ENCODE measurements at regions not wholly inside any gene's neighbourhood (a gene's known extent, or its start where the extent isn't known, plus 50 kb on each side); places are given as distances from the start of the nearest gene placed in this dataset.
"Not testable (repeated sequence)": the region's sequence is repeated elsewhere in the genome, so short reads cannot be mapped to it uniquely, and the experiment has no call there.

DNA sequence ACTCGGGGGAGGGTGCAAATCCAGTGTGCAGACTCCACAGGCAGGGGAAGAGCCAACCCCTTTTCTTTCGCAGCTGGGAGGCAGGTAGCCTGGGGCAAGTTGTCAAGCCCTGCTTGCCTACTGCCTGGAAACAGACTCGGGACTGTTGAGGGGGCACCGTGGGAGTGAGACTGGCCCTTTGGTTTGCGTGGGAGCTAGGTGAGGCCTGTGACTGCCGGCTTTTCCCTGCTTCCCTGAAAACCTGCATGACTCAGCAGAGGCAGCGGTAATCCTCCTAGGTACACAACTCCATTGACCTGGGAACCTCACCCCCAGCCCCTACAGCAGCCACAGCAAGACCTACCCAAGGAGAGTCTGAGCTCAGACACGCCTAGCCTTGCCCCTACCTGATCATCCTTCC is 509.5 kb downstream of the DTWD2 start:
- DNase-seq (ENCODE audit: low spot score), result no peak

DNA sequence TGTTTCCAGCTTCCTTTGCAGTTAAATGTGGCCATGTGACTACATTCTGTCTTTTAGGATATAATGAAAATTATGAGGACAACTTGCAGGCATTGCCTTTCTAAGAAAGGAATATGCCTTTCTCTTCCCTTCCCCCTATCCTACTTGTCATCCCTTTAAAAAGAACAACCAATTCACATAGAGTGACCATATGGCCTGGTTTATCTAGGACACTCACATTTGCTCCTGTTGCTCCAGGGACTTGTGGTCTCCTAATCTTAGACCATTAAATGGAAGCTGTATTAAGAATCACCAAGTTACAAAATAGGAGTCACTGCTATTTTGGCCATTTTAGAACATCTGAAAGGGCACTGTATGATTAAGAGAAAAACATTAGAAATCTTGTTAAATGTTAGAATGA is 520.3 kb downstream of the DTWD2 start:
- DNase-seq (ENCODE audit: low spot score), result no peak

DNA sequence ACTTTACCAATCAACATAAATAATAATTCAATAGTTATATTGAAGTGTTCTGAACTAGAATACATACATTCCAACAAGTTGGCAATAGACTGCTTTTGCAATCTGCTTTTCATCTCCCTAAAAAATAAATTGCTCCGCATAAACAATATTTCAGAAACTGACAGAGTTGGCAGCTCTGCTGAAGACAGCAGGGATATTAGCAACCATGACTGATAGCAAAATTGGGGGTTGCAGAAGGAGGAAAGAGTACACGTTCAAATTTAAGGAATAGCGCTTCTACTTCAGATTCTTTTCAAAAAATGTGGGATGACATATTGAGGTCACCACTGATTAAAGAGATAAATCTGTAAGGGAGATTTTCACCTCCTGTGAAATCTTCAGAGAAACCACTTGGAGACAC is 521.2 kb downstream of the DTWD2 start:
- no peak for DNase-seq (ENCODE audit: low spot score)

DNA sequence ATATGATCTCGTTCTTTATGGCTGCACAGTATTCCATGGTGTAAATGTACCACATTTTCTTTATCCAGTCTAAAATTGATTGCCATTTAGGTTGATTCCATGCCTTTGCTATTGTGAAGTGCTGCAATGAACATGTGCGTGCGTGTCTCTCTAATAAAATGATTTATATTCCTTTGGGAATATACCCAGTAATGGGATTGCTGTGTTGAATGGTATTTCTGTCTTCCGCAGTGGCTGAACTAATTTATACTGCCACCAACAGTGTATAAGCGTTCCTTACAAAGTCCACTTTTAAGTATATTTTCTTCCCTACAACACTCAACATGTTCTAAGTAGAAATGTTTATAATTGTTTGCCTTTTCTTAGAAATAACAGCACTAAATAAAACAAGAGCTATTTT is 521.9 kb downstream of the DTWD2 start:
- DNase-seq (ENCODE audit: low spot score), result no peak

DNA sequence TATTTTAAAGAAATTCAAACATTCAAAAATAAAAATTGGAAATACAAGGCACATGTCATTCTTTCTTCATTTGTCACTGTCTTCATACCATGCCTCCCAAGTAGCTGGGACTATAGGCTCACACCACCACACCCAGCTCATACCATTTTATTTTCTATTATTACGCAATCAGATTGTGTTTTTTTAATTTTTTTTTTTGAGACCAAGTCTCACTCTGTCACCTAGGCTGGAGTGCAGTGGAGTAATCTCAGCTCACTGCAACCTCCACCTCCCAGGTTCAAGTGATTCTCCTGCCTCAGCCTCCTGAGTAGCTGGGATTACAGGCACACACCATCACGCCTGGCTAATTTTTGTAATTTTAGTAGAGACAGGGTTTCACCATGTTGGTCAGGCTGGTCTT is 526.1 kb downstream of the DTWD2 start:
- not testable (repeated sequence) for DNase-seq (ENCODE audit: low spot score)

DNA sequence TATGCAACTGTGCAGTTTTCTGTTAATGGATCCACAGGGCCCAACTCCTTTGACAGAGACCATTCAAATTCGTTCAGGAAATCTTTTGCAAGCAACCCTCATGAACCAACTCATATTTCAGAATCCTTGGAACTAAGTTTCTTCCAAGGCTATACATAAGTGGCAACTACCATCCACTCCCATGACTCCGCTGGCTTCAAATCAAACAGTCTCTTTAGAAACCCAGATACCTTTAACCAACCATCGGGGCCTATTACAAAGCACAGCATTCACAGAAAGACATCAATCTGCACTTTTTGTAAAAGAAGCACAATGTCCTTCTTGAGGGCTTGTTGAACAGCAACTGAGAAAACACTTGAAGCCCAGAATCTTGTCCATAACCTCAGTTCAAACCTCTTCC is 526.9 kb downstream of the DTWD2 start:
- DNase-seq (ENCODE audit: low spot score), result no peak

DNA sequence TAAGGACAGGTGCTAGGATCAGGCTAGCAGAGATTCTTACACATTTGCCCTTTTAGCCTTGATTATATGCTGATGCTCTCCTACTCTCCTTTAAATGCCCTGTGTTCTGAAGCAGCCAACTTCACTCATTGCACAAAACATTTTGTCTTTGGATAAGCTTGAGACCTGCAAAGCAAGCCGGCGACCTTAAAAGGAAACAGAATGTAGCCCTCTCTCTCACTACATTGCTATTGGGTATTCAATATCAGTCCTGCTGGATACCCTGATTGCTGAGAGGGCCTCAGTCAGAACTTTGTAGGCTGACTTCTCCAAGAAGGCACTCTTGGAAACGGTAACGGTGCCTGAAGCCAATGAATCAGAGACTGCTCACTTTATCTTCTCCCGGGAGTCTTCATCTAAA is 528.9 kb downstream of the DTWD2 start:
- no peak for DNase-seq (ENCODE audit: low spot score)

DNA sequence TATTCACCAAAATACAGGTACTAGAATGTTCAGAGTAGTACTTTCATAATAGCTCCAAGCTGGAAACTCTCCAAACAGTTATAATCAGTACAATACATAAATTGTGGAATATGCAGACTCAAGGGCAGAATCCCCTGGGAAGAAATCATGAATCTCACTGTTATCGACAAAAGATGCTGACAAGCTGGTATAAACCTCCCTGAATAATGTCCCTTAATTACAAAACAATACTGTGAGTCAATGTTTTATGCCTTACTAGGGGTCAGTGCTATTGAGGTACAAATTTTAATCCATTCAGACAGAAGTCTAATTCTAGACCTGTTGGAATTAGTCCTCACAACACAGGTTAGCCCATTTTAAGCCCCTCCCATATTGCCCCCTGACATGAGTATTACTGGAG is 532.3 kb downstream of the DTWD2 start:
- DNase-seq (ENCODE audit: low spot score), result no peak

DNA sequence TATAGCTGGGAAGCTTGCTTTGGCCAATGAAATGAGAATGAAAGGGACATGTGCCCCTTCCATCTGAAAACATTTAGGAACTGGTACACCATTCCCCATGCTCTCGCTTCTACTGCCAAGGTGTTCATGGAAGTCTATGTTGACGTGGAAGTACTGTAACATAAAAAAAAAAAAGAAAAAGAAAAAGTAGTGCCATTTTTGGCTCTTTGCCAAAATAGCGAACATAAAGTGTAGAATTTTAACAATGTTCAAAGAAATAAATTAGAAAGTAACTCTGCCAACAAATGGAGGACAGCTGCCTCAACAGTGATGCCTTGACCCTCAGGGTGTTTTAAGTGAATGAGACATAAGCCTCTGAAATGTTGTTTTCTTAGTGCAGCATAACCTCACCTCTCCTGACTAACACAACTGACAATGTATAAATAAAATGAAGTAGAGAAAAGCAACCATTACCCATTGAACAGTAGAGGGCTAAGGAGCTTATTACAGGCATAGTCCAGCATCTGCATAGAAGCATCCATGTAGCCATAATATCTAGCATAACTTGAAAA is 536.6 kb downstream of the DTWD2 start:
- no peak for DNase-seq (ENCODE audit: low spot score)

DNA sequence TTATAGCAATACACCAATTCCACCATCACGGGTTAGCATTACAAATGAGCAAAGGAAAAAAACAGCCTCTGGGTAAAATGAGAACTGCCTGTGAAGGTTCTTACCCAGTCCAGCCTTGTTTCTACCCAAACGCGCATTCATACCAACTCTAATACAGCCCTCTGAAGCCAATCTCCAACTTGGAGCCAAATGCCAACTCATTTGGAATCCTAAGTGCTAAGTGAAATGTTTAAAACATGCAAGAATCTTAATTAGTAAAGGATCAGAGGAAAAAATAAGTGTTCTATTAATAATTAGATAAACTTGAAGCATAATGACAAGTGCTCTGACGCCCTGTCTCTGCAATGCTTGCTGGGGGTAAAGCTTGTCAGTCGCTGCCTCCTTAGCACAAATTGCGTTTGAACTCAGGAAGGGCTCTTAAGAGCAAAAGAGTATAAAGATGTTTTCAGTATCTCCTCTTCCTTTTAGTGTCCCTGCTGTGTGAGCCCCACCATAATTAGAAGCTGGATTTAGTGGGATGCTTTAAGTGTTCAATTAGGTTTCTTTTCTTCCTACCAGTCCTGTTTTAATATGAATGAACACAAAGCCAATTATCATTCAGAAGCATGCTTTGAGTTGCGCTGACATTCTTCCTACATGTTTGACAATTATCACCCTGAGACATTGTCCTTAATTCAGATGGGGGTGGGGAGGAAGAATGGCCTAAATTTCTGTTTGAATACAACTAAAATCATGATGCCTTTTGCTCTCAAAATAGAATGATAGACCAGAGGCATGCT is 537.6 kb downstream of the DTWD2 start:
- no peak for DNase-seq (ENCODE audit: low spot score)

DNA sequence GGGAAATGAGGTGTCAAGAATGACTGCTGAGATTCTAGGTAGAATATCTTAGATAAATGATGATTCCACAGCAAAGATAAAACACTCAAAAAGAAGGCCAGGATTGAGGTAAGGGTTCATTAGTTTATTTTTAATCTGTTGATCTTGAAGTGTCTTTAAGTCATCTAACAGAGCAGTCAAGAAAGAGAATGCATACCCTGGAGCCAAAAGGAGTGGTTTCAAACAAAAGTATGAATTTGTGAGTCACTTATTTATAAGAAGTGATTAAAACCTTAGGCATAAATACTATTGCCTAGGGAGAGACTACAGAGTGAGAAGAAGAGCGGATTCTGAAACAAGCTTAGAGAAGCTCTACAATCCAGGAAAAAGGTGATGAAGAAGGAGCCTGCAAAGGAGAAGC is 541.0 kb downstream of the DTWD2 start:
- DNase-seq (ENCODE audit: low spot score), result no peak

DNA sequence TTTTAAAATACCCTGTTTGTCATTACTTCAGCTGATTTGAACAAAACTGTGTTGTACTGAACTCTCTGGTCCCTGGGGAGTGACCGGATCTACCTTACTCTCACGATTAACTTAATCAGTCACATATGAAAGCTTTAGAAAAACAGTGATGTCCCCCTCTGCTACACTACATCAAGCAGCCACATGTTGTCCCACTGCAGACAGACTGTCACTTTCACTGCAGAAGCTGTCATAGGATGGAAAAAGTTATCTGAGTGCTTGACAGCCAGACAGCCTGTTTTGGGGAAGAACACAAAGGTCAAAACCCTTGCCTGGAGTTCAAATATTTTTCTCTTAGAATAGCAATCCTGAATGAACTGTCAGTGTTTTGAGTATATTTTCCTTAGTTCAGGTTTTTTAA is 546.4 kb downstream of the DTWD2 start:
- no peak for DNase-seq (ENCODE audit: low spot score)

DNA sequence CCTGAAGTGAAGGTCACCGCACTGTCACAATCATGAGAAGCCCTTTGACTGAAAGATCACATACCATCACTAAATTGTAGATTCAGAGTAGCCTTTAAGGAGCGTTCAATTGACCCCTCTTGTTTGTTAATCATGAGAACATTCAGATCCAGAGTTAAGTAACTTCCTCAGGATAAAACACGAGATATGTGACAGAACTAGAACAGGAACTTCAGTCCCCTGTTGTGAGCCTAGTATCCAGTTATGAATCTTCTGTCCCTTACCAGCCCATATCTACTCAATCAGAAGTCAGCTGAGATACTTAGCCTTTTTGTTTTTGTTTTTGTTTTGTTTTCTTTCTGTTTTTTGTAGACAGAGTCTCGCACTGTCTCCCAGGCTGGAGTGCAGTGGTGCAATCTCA is 547.3 kb downstream of the DTWD2 start:
- no peak for DNase-seq (ENCODE audit: low spot score)

DNA sequence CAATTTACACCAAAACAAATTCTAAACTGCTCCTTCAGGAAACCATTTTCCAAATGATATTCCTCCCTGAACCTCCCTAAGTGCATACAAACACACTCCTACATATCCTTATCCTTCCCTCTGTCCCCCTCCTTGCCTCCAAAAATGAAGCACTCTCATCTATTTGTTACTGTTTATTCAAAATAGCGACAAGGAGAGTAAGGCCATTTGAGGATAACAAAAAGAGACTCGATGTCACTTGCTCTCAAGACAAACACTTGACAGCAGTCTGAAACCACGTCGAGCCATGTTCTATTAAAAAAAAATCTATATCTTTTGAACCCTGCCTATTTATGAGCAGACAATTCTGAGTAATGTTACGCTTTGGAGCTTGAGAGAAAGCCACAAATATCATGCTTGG is 547.9 kb downstream of the DTWD2 start:
- DNase-seq (ENCODE audit: low spot score), result no peak

DNA sequence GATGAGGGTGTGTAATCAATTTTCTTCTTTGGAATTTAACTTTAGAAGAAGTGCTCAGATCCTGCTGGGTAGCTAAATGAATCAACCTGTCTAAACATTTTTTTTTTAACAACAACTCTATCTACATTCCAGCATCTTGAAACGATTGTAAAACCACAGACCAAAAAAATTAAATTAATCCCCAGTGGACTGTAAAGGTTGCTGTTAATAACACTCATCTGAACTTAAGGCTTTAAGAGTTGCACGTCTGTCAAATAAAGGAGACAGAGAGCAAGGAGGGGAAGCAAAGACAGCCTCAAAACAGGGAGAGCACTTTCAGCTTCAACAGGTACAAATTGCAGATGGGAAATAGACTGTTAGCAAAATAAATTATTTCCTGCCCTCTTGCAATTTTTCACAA is 548.5 kb downstream of the DTWD2 start:
- DNase-seq (ENCODE audit: low spot score), result no peak

DNA sequence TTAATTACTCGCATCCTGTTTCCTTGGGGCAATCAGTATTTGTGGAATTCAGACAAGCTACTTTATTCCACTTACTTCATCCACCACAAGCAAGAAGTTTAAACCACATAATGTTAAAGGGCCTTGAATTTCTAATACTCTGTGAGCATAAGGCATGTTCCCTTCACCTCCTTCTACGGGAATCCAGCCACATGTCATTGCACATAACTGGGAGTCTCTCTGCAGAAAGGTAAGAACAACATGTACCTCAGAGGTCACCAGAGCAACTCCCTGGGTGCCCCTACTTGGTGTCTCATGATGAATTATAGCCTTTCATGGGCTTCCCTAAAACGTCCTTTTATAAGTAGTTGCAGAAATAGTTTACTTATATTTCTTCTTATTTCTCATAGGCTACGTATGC is 553.2 kb downstream of the DTWD2 start:
- DNase-seq (ENCODE audit: low spot score), result no peak

DNA sequence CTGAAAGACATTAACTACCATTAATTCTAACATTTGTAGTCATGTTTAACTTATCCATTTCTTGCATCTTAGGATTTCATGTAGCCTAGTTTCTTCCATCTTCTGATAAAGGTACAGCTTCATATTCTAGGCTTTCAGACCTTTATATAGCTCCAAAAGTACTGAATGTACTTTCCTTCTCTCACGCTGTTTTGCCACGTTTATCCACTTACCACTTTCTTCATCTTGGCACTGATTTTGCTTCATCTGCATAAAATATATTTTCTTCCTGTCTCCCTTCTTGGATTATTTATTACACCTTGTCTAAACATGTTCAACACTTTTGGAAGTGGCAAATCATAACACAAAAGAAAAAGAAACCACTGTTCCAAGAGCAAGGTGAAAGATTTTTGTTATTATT is 553.8 kb downstream of the DTWD2 start:
- no peak for DNase-seq (ENCODE audit: low spot score)

DNA sequence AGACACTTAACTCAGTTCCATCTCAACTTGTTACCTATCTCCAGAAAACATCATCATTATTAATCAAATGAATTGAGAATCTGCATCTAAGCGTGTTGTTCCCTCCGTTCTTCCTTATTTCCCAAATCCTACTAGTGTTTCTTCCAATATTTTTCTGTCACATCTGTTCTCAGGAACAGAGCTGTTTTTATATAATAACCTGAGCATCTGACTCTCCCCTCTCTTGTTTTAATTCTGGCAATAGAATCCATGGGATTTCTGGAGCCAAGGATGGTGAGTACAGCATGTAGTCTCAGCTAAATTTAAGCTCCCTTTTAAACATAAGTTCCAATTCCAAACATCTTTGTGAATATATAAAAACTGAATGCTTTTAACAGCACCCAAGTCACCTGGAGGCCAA is 558.3 kb downstream of the DTWD2 start:
- no peak for DNase-seq (ENCODE audit: low spot score)

DNA sequence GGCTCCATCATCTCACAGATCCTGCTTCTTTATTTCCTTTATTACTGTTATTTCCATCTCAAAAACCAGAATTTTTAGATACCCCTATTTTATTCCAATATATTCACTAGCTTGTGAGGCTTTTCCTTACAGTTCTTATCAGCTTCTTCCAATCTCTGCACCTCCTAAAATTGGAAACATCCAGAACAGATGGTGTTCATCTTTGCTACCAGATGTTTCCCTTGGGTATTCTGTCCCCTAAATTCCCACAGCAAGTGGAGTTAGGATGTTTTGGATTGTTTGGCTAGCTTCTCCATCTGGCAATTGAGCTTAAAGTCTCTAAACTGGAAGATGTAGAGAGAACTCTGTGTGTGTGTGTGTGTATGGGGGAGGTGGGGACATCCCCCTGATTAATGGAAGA is 580.4 kb downstream of the DTWD2 start:
- no peak for DNase-seq (ENCODE audit: low spot score)

DNA sequence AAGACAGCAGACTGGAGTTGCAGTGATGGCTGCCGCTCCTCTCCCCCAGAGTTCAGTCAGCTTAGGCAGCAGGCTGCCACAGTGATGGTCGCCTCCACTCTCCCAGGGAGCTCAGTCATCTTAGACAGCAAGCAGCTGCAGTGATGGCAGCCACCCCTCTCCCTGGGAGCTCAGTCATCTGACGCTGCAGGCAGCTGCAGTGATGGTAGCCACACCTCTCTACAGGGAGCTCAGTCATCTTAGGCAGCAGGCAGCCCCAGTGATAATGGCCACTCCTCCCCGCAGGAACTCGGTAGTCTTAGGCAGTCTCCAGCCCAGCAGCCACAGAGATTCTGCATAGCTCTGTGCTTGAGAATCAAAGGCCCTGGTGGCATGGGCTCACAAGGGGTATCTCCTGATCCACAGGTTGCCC is 582.7 kb downstream of the DTWD2 start:
- no peak for DNase-seq (ENCODE audit: low spot score)

DNA sequence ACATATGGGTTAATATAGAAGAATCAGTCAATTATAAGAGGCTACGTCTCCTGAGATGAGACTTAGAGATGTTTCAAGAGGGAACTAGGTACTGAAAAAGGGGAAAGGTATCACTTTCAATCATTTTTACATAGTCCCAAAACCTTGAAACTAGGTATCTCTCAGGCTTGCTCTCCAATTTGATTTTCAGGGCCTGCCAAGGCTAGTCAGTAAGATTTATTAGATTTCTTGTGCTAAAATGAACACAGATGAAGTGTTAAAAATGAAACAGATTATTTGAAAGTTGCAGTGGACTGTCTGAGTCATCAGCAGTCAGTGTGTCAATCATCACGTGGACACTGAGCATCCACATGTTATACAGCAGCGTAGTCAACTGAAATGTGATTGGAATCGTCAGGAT is 591.1 kb downstream of the DTWD2 start:
- no peak for DNase-seq (ENCODE audit: low spot score)

DNA sequence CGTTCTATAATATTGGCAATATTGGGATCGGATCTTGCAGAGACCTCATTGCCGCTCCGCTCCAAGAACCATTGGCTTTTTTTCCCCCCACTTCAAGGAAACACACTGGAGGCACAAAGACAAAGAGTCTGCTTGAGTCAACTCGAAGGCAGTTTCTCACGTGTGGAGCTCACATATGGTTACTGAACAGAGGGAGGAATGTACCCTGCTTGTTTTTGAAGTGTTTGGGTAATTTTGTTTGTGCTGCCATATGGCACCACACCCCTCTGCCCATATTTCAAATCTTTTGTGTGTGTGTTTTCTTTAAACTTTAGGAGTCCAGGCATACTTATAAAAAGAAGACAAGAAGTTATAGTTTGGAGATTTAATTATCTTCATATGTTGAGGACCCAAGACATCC is 595.9 kb downstream of the DTWD2 start:
- DNase-seq (ENCODE audit: low spot score), result no peak

DNA sequence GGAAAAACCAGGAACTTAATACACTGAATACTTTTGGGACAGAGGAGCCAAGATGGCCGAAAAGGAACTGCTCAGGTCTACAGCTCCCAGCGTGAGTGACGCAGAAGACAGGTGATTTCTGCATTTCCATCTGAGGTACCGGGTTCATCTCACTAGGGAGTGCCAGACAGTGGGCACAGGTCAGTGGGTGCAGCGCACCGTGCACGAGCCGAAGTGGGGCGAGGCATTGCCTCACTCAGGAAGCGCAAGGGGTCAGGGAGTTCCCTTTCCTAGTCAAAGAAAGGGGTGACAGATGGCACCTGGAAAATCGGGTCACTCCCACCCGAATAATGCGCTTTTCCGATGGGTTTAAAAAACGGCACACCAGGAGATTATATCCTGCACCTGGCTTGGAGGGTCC is 605.4 kb downstream of the DTWD2 start:
- DNase-seq (ENCODE audit: low spot score), result not testable (repeated sequence)

DNA sequence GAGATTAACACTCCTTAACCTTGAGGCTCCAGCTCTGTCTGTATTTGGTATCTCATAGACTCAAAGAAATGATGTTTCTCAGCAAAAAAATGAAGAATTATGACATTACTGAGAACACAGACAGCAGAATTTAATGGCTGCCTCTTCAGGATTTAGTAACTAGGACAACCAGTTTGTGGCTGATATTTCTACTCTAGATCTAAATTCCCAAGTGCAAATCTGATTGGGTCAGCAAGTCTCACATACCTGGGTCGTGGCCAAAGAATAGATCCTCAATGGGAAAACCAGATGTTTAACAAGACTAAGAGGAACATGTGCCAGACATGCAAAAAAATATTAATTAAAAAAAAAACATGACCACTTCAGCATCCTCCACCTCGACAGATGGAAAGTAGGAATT is 608.9 kb downstream of the DTWD2 start:
- no peak for DNase-seq (ENCODE audit: low spot score)
